Activated CD8-positive, alpha-beta T cell treated with anti-CD3 and anti-CD28 coated beads for 36 hours (primary cell): ENCODE measurements at regions not wholly inside any gene's neighbourhood (a gene's known extent, or its start where the extent isn't known, plus 50 kb on each side); places are given as distances from the start of the nearest gene placed in this dataset.

ENCODE experiments used
- ATAC-seq: fragments of 200-7000 bp; cut with Tn5 transposase; one replicate; pipeline ENCODE4 v1.10.0; 2021; ENCODE audit warnings: mild to moderate bottlenecking, moderate library complexity
- CTCF ChIA-PET: fragments of 350-600 bp; sonication (Branson Sonifier 250); formaldehyde crosslinking; loops from one replicate; lab custom pipeline; 2021; ENCODE audit warnings: antibody characterized with exemption; lab: Charles Lee
- POLR2A ChIA-PET: fragments of 350-600 bp; sonication (Branson Sonifier 250); formaldehyde crosslinking; loops from one replicate; lab custom pipeline; 2021; ENCODE audit warnings: antibody characterized with exemption; lab: Charles Lee
- DNase-seq: peaks from one replicate; pipeline ENCODE4 v3.0.0-alpha.2; 2020
- H3K27ac Mint-ChIP-seq: one replicate; pipeline ENCODE4 v1.8.0; 2021; ENCODE audit warnings: mild to moderate bottlenecking, mixed read lengths
- H3K27me3 Mint-ChIP-seq: one replicate; pipeline ENCODE4 v1.8.0; 2021; ENCODE audit warnings: mixed read lengths
- H3K36me3 Mint-ChIP-seq: one replicate; pipeline ENCODE4 v1.8.0; 2021; ENCODE audit warnings: low read depth, mixed read lengths
- H3K4me1 Mint-ChIP-seq: one replicate; pipeline ENCODE4 v1.8.0; 2021; ENCODE audit warnings: low read depth, mixed read lengths
- H3K4me3 Mint-ChIP-seq: one replicate; pipeline ENCODE4 v1.8.0; 2021; ENCODE audit warnings: mild to moderate bottlenecking, moderate library complexity, mixed read lengths
- H3K9me3 Mint-ChIP-seq: one replicate; pipeline ENCODE4 v1.8.0; 2021; ENCODE audit warnings: mixed read lengths
- CTCF ChIP-seq: fragments of 200-600 bp; IDR thresholded peaks from one replicate; pipeline ENCODE4 v1.8.0; 2022; ENCODE audit warnings: antibody characterized with exemption, mild to moderate bottlenecking
- intact Hi-C: fragments of 100-400 bp; cut with micrococcal nuclease; formaldehyde crosslinking; loops from one replicate; pipeline ENCODE4 v1.10.0; 2022

- Mint-ChIP-seq H3K9me3 (no peaks in the 10 kb centered on the region), H3K27me3 (no peaks in the 10 kb centered on the region), H3K4me3 (no peak overlapping the region), H3K36me3 (no peaks in the 10 kb centered on the region), H3K27ac (no peak overlapping the region), H3K4me1 (no peaks in the 10 kb centered on the region)
- DNase-seq (no peak), ATAC-seq (no peak)
- ChIA-PET CTCF (interaction anchor here (0.7 kb wide), 1 partner anchor 378 kb away, joined by 3 read pairs; no protein-coding TSS in a partner anchor), POLR2A (no interaction called here)
- intact Hi-C loops, result no loop called here
- no peak for TF ChIP-seq CTCF
These were observed 1374.8 kb downstream of the PCDH9 start for GRCh38 chr13:65855242-65855805.

GRCh38 chr13:65854431-65854830 lies 1375.7 kb downstream of the PCDH9 start:
- TF ChIP-seq CTCF, result no peak
- ChIA-PET POLR2A (no interaction called here), CTCF (no interaction called here)
- ATAC-seq (no peak), DNase-seq (no peak)
- intact Hi-C loops, result no loop called here
- H3K4me1 Mint-ChIP-seq, result no peaks in the 10 kb centered on the region
- H3K27me3 Mint-ChIP-seq, result no peaks in the 10 kb centered on the region
- no peak overlapping the region for H3K4me3 Mint-ChIP-seq
- H3K36me3 Mint-ChIP-seq, result no peaks in the 10 kb centered on the region
- H3K27ac Mint-ChIP-seq, result no peak overlapping the region
- H3K9me3 Mint-ChIP-seq, result no peaks in the 10 kb centered on the region

GRCh38 chr13:65844266-65844841 lies 1385.8 kb downstream of the PCDH9 start:
- CTCF ChIA-PET, result interaction anchor here (0.6 kb wide), 1 partner anchor 1476 kb away, joined by 3 read pairs; no protein-coding TSS in a partner anchor
- Mint-ChIP-seq H3K4me3 (no peak overlapping the region), H3K4me1 (no peaks in the 10 kb centered on the region), H3K27ac (no peak overlapping the region), H3K36me3 (no peaks in the 10 kb centered on the region), H3K9me3 (peaks cover 9% of the 10 kb centered on the region), H3K27me3 (no peaks in the 10 kb centered on the region)
- no peak for TF ChIP-seq CTCF
- DNase-seq (no peak), ATAC-seq (no peak)
- intact Hi-C loops, result no loop called here
- POLR2A ChIA-PET, result no interaction called here

- TF ChIP-seq CTCF, result no peak
- ATAC-seq (no peak), DNase-seq (no peak)
- H3K4me3 Mint-ChIP-seq, result no peak overlapping the region
- no peaks in the 10 kb centered on the region for H3K4me1 Mint-ChIP-seq
- no peaks in the 10 kb centered on the region for H3K36me3 Mint-ChIP-seq
- H3K9me3 Mint-ChIP-seq, result peaks cover 5% of the 10 kb centered on the region
- no peaks in the 10 kb centered on the region for H3K27me3 Mint-ChIP-seq
- no peak overlapping the region for H3K27ac Mint-ChIP-seq
- ChIA-PET POLR2A (no interaction called here), CTCF (no interaction called here)
- intact Hi-C loops, result no loop called here
These were observed 1386.8 kb downstream of the PCDH9 start for GRCh38 chr13:65843314-65843731.

- DNase-seq (no peak), ATAC-seq (no peak)
- Mint-ChIP-seq H3K4me1 (no peaks in the 10 kb centered on the region), H3K9me3 (peaks cover 6% of the 10 kb centered on the region), H3K27ac (no peak overlapping the region), H3K27me3 (no peaks in the 10 kb centered on the region), H3K4me3 (no peak overlapping the region), H3K36me3 (no peaks in the 10 kb centered on the region)
- intact Hi-C loops, result no loop called here
- CTCF ChIA-PET, result no interaction called here
- POLR2A ChIA-PET, result no interaction called here
- no peak for TF ChIP-seq CTCF
These were observed 1389.0 kb downstream of the PCDH9 start for GRCh38 chr13:65841156-65841555.
